GM21526 (cell line): ENCODE measurements at regions not wholly inside any gene's neighbourhood (a gene's known extent, or its start where the extent isn't known, plus 50 kb on each side); places are given as distances from the start of the nearest gene placed in this dataset.

Experiments used
- ATAC-seq: cut with Tn5 transposase; IDR thresholded peaks from one replicate; pipeline ENCODE4 v1.9.1; 2021; ENCODE audit warnings: moderate library complexity; ENCODE audit not compliant: unreplicated experiment, low FRiP score

GRCh38 chr7:108809356-108809755, 239.7 kb downstream of the DNAJB9 start:
- no peak for ATAC-seq

- no peak for ATAC-seq
These were observed 241.2 kb downstream of the DNAJB9 start for GRCh38 chr7:108810756-108811385.

- no peak for ATAC-seq
These were observed 243.8 kb downstream of the DNAJB9 start for GRCh38 chr7:108813251-108814014.

DNA sequence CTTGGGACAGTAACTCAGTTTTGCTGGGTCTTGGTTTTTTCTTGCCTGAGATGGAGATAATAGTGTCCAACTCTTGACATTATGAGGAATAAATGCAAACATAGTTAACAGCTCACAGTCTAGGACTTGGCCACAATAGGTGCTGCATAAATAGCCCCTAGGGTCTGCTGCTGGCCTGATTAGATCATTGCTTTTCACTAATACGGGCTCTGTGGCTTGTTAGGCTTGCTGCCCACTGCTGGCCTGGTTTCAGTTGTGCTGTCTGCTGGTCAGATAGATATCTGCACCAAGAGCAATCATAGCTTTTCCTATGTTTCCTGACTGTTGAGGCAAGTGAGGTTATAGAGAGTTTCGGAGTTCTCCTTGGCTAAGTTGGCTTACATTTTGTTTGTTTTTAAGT, 246.1 kb downstream of the DNAJB9 start:
- ATAC-seq: no peak

DNA sequence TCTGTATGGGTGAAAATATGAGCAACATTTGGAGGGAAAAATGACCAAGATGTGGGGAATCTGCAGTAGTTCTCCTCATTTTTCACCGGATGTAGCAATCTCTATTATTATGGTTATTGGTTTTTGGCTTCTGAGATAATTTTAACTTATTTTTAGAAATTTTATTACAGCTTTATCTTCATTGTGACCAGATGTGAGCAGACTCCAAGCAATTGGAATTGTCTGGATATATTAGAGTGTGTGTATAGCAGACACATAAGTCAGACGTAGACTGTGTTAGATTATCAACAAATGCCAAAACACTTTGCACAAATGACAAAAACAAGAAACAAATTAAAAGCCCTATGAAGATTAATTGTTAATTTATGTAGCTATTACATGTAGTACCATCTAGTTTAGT, 249.1 kb downstream of the DNAJB9 start:
- no peak for ATAC-seq

- no peak for ATAC-seq
These were observed 255.3 kb downstream of the DNAJB9 start for GRCh38 chr7:108824840-108825580.

- ATAC-seq: no peak
These were observed 255.9 kb downstream of the DNAJB9 start for GRCh38 chr7:108825581-108825909.

- no peak for ATAC-seq
These were observed 266.6 kb downstream of the DNAJB9 start for GRCh38 chr7:108836256-108836655.

GRCh38 chr7:108838198-108838597, 268.5 kb downstream of the DNAJB9 start:
- no peak for ATAC-seq

DNA sequence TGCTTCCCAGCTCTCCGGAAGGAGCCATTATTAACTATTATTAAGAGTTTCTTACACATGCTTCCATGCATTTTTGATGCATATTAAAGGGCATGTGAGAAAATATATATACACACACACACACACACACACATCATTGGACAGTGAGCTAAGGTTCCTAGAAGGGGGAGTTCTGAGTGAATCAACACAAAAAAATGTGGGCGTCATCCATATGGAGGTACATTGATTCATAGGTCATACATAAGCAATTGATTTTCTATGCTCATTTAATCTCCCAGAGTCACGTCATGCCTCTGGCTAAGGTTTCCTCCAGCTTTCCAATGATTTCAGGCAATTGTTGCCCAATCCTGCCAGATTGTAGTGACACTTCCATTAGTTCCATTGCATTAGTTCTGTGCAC, 269.4 kb downstream of the DNAJB9 start:
- no peak for ATAC-seq

- ATAC-seq: no peak
These were observed 276.3 kb downstream of the DNAJB9 start for GRCh38 chr7:108845951-108846350.

- no peak for ATAC-seq
These were observed 276.8 kb downstream of the DNAJB9 start for GRCh38 chr7:108846471-108846870.

DNA sequence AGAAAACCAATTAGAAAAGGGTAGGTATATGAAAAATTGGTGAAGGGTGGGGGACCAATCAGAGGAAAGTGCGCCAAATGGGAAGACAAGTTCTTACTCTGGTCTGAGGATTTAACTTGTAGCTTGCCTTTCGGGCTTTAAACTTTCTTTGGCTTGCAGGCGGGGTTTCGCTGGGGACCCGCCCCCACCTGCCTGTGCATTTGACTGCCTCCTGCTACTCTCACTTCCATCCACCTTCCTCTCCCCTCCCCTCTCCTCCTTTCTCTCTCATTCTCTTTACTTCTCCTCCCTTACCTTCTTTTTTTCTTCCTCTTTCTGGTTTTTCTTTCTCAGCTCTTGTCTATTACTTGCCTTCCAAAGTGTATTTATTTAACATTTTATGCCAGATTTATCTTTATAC, 278.8 kb downstream of the DNAJB9 start:
- ATAC-seq: no peak

- no peak for ATAC-seq
These were observed 290.9 kb downstream of the DNAJB9 start for GRCh38 chr7:108860615-108861014.

- ATAC-seq: no peak
These were observed 291.4 kb downstream of the DNAJB9 start for GRCh38 chr7:108861071-108861470.

GRCh38 chr7:108863227-108863848, 293.7 kb downstream of the DNAJB9 start:
- ATAC-seq: no peak

- no peak for ATAC-seq
These were observed 299.4 kb downstream of the DNAJB9 start for GRCh38 chr7:108869070-108869469.

DNA sequence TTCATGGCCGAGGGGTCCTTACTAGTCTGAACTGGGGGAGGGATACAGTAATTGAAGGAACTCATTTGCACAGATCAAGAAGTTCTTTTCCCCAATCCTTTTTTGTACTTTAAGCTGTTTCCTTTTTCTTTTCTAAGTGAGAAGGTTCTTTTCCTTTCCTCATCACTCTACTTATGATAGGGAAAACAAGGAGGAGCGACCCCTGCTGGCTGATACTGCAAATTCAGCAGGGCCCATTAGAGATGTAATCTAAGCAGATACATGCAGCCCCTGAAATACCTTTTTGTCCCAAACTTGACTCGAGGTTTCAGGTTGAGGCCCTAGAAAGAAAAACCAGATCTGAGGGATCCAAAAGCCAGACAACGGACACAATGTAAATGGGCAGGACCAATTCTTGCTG, 305.5 kb downstream of the DNAJB9 start:
- no peak for ATAC-seq

DNA sequence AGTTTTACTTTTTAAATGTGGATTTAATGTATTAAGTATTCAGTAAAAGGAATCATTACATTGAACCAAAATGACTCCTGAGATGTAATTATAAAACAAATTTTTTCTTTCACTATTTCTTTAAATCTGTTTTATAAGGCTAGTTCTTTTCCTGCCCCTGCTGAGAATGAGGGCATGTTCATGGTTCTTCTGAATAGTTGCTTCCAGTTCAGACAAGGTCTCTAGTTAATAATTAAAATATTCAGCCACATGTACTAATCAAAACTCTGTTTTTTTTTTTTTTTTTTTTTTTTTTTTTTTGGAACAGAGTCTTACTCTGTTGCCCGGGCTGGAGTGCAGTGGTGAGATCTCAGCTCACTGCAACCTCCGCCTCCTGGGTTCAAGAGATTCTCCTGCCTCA, 321.2 kb downstream of the DNAJB9 start:
- no peak for ATAC-seq

GRCh38 chr7:108908456-108908855, 338.8 kb downstream of the DNAJB9 start:
- ATAC-seq: no peak

DNA sequence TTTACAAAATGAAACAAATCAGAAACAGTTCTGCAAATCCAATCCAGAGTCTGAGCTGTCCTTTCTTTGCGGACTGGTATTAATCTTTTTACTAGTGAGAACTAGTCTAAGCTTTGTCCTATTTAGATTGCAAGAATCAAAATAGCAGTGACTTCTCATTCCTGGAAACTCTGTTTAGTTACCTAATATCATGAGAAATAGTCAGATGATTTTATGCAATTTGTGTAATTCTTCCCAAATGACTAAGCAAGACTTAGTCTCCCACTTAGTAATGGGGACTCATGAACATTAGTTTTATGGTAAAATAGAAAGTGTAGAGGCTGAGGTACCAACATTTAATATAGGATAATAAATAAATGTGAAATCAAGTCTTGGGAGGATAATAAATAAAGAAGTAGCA, 341.3 kb downstream of the DNAJB9 start:
- no peak for ATAC-seq
